ENCODE measurements at regions not wholly inside any gene's neighbourhood (a gene's known extent, or its start where the extent isn't known, plus 50 kb on each side); places are given as distances from the start of the nearest gene placed in this dataset.

DNA sequence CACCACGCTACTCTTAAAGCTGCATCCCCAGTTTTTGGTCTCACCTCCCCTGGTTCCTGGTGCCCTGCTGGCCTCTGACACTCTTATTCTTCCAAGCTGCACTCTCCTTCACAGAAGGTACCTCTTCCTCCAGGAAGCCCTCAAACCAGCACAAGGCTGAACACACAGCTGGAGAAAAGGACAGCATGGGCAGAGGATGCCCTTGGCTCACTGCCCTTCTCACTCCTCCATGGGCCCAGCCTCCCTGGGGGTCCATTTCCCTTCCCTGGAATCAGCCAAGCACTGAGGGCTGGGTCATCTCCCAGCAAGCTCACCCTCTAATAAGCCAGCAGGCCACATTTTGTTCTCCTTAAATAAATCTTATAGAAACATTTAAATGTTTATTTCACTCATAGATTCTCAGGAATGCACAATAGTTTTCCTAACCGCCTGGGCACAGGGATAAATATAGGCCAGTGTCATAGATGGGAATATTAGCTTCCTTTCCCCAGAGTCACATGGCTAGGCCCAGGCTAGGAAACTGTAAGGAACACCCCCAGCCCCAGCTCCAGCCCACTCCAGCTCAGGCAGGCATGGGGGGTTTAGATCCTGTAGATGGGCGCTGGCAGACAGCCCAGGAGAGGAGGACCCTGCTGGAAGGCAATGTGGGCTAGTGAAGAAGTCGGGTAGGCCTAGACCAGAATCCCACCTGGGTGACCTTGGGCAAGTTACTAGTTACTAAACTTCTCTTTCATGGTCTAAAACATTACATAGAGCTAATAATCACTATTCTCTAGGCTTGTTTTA is 51.5 kb downstream of the IRAG1 start:
- TF ChIP-seq POLR2A (IDR thresholded peaks at IDR 0.05) (no peak), EP300 (IDR thresholded peaks at IDR 0.05; ENCODE audit: low read depth) (no peak), POLR2AphosphoS5 (IDR thresholded peaks at IDR 0.05) (no peak)
- TF ChIP-seq, protein P1, sequence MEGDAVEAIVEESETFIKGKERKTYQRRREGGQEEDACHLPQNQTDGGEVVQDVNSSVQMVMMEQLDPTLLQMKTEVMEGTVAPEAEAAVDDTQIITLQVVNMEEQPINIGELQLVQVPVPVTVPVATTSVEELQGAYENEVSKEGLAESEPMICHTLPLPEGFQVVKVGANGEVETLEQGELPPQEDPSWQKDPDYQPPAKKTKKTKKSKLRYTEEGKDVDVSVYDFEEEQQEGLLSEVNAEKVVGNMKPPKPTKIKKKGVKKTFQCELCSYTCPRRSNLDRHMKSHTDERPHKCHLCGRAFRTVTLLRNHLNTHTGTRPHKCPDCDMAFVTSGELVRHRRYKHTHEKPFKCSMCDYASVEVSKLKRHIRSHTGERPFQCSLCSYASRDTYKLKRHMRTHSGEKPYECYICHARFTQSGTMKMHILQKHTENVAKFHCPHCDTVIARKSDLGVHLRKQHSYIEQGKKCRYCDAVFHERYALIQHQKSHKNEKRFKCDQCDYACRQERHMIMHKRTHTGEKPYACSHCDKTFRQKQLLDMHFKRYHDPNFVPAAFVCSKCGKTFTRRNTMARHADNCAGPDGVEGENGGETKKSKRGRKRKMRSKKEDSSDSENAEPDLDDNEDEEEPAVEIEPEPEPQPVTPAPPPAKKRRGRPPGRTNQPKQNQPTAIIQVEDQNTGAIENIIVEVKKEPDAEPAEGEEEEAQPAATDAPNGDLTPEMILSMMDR (IDR thresholded peaks at IDR 0.05), result no peak
- H3K4me3 ChIP-seq, result no peak overlapping the region
- H3K9me3 ChIP-seq, result no peaks in the 10 kb centered on the region
- H3K27me3 ChIP-seq, result no peaks in the 10 kb centered on the region
- 68 to 71% methylated on average over 1 to 4 of the region's 4 CpGs for WGBS, 2 donors (ENCODE audit: low coverage in 1 of 2)
- no peak for DNase-seq
- peak overlapping the region; percentile 39 to 69 (median 57) for H3K27ac ChIP-seq
- H3K36me3 ChIP-seq, result no peaks in the 10 kb centered on the region
- intact Hi-C loops (cut with DNase I; ENCODE audit: low total_unique reads), result no loop called here
- H3K4me1 ChIP-seq, result peaks cover 5 to 29% (median 21%) of the 10 kb centered on the region in 4 donors
- in situ Hi-C loops (cut with MboI; ENCODE audit: low pct_ligation_motif_present in 1 of 4, low pct_unique_long_range_greater_than_20kb in 1 of 4, low sequenced_read_pairs in 3 of 4), result no loop called here

DNA sequence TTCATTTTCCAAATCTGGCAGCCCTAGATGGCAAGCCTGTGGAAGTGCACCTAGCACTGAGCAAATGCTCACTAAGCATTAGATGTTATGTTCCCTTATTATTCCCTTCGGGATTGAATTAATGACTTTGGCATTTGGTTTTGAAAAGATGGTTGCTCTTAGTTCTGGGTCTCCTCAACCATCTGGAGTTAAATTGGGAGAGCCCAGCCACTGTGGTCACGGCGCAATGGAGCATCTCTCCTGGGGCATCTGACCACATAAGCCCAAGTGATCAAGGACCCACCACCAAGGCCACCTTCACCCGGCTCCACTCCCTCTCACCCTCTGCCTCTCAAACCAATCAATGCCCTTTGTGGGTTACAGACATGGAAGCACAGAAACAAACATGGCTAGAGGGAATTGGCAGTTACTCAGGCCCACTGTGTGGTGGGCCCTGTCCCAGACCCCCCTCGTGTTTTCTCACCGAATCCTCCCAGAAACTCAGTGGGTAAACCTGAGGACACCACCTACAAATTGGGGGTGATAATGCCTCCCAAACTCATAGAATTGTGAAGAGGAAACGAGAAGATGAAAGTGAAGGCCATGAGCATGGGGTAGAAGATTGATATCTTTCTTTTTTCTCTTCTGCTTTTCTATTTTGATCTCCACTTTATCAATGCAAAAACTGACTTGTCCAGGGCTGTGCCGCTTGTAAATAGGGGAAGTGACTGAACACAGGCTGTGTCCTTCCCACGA is 52.2 kb downstream of the IRAG1 start:
- in situ Hi-C loops (cut with MboI; ENCODE audit: low pct_ligation_motif_present in 1 of 4, low pct_unique_long_range_greater_than_20kb in 1 of 4, low sequenced_read_pairs in 3 of 4) (no loop called here), intact Hi-C loops (cut with DNase I; ENCODE audit: low total_unique reads) (no loop called here)
- peak overlapping the region; percentile 39 to 69 (median 57) for H3K27ac ChIP-seq
- H3K36me3 ChIP-seq, result no peaks in the 10 kb centered on the region
- TF ChIP-seq POLR2A (IDR thresholded peaks at IDR 0.05), result no peak
- TF ChIP-seq, protein P1 (IDR thresholded peaks at IDR 0.05), result no peak
- no peak for TF ChIP-seq EP300 (IDR thresholded peaks at IDR 0.05; ENCODE audit: low read depth)
- TF ChIP-seq POLR2AphosphoS5 (IDR thresholded peaks at IDR 0.05), result no peak
- H3K9me3 ChIP-seq, result no peaks in the 10 kb centered on the region
- H3K4me1 ChIP-seq, result peaks cover 5 to 25% (median 16%) of the 10 kb centered on the region in 4 donors
- H3K4me3 ChIP-seq, result no peak overlapping the region
- 77 to 78% methylated on average over 4 to 9 of the region's 9 CpGs for WGBS, 2 donors (ENCODE audit: low coverage in 1 of 2)
- H3K27me3 ChIP-seq, result no peaks in the 10 kb centered on the region
- DNase-seq, result no peak

DNA sequence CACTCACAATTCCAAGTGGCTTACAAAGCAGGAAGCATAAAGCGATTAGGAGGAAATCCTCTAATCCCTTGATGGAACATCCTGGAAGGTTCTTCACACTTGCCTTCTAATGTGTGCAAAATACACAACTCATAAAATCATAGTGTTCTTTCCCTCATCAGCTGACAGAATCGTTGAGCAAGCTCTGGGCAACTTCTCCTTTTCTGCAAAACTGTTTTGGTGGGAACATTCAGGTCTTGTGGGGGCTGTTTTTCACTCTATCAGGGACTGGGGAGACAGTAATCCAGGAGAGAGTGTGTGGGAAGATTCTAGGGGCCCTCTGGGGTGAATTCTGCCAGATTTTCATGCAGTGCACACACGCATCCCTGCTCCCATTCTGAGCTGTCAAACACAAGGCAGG is 53.2 kb downstream of the IRAG1 start:
- Histone ChIP-seq H3K4me3 (no peak overlapping the region), H3K27me3 (no peaks in the 10 kb centered on the region), H3K36me3 (no peaks in the 10 kb centered on the region), H3K9me3 (no peaks in the 10 kb centered on the region), H3K27ac (peak overlapping the region; percentile 39 to 69 (median 57)), H3K4me1 (peaks cover 0 to 24% (median 14%) of the 10 kb centered on the region in 4 donors)
- 57 to 80% methylated on average over 2 to 3 of the region's 3 CpGs for WGBS, 2 donors (ENCODE audit: low coverage in 1 of 2)
- TF ChIP-seq, protein P1 (IDR thresholded peaks at IDR 0.05), result no peak
- TF ChIP-seq POLR2A (IDR thresholded peaks at IDR 0.05) (no peak), EP300 (IDR thresholded peaks at IDR 0.05; ENCODE audit: low read depth) (no peak), POLR2AphosphoS5 (IDR thresholded peaks at IDR 0.05) (no peak)
- in situ Hi-C loops (cut with MboI; ENCODE audit: low pct_ligation_motif_present in 1 of 4, low pct_unique_long_range_greater_than_20kb in 1 of 4, low sequenced_read_pairs in 3 of 4), result no loop called here
- intact Hi-C loops (cut with DNase I; ENCODE audit: low total_unique reads), result no loop called here
- DNase-seq, result no peak

DNA sequence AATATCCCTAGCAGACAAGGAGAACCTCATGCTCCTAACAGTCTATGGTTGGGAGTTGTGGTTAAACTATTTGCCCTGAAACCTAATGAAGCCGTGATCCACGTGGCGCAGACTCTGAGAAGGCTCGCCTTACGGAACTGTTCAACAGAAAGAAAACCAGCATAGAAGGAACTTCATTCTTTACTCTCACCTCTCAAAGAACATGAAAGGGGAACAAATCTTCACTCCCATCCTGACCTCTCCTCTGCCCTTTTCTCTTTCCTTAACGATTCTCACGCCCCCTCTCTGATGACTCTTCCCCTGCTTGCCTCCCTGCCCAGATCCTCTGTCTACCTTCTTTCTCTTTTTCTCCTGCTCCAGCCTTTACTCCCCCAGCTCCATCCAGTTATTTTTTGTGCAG is 54.2 kb downstream of the IRAG1 start:
- in situ Hi-C loops (cut with MboI; ENCODE audit: low pct_ligation_motif_present in 1 of 4, low pct_unique_long_range_greater_than_20kb in 1 of 4, low sequenced_read_pairs in 3 of 4), result no loop called here
- peaks cover 0 to 24% (median 14%) of the 10 kb centered on the region in 4 donors for H3K4me1 ChIP-seq
- no peaks in the 10 kb centered on the region for H3K36me3 ChIP-seq
- 76 to 77% methylated on average over 7 of the region's 7 CpGs for WGBS, 2 donors (ENCODE audit: low coverage in 1 of 2)
- intact Hi-C loops (cut with DNase I; ENCODE audit: low total_unique reads), result no loop called here
- H3K4me3 ChIP-seq, result no peak overlapping the region
- no peak for DNase-seq
- no peak for TF ChIP-seq POLR2A (IDR thresholded peaks at IDR 0.05)
- TF ChIP-seq POLR2AphosphoS5 (IDR thresholded peaks at IDR 0.05), result no peak
- TF ChIP-seq EP300 (IDR thresholded peaks at IDR 0.05; ENCODE audit: low read depth), result no peak
- TF ChIP-seq, protein P1 (IDR thresholded peaks at IDR 0.05), result no peak
- no peaks in the 10 kb centered on the region for H3K27me3 ChIP-seq
- peak overlapping the region; percentile 39 to 69 (median 57) for H3K27ac ChIP-seq
- no peaks in the 10 kb centered on the region for H3K9me3 ChIP-seq

Data from transverse colon (tissue), 4 donors.